Esophagus squamous epithelium (tissue), 4 donors: ENCODE measurements at regions not wholly inside any gene's neighbourhood (a gene's known extent, or its start where the extent isn't known, plus 50 kb on each side); places are given as distances from the start of the nearest gene placed in this dataset.

ENCODE experiments used
- POLR2A ChIP-seq, 4 donors: fragments of 450-650 bp; IDR thresholded peaks; one replicate each; pipeline ENCODE4 v1.6.1; 2017; ENCODE audit warnings: antibody characterized with exemption in 4 of 4, mild to moderate bottlenecking in 4 of 4, moderate library complexity in 3 of 4
- TF ChIP-seq, protein P1 (sequence below), 6 experiments: fragments of 450-650 bp in 4 of 6; fragments of 200-600 bp in 2 of 6; sonication (generic) in 2 of 6; IDR thresholded peaks; one replicate each; pipeline ENCODE4 v1.5.1; 2016 to 2019; ENCODE audit warnings: antibody characterized with exemption in 6 of 6, mild to moderate bottlenecking in 4 of 6, moderate library complexity in 4 of 6

GRCh38 chr15:96966554-96966953 is 636.1 kb downstream of the NR2F2 start:
- TF ChIP-seq, protein P1, sequence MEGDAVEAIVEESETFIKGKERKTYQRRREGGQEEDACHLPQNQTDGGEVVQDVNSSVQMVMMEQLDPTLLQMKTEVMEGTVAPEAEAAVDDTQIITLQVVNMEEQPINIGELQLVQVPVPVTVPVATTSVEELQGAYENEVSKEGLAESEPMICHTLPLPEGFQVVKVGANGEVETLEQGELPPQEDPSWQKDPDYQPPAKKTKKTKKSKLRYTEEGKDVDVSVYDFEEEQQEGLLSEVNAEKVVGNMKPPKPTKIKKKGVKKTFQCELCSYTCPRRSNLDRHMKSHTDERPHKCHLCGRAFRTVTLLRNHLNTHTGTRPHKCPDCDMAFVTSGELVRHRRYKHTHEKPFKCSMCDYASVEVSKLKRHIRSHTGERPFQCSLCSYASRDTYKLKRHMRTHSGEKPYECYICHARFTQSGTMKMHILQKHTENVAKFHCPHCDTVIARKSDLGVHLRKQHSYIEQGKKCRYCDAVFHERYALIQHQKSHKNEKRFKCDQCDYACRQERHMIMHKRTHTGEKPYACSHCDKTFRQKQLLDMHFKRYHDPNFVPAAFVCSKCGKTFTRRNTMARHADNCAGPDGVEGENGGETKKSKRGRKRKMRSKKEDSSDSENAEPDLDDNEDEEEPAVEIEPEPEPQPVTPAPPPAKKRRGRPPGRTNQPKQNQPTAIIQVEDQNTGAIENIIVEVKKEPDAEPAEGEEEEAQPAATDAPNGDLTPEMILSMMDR (IDR thresholded peaks at IDR 0.05): no peak
- no peak for TF ChIP-seq POLR2A (IDR thresholded peaks at IDR 0.05)
